ENCODE measurements at regions not wholly inside any gene's neighbourhood (a gene's known extent, or its start where the extent isn't known, plus 50 kb on each side); places are given as distances from the start of the nearest gene placed in this dataset.

DNA sequence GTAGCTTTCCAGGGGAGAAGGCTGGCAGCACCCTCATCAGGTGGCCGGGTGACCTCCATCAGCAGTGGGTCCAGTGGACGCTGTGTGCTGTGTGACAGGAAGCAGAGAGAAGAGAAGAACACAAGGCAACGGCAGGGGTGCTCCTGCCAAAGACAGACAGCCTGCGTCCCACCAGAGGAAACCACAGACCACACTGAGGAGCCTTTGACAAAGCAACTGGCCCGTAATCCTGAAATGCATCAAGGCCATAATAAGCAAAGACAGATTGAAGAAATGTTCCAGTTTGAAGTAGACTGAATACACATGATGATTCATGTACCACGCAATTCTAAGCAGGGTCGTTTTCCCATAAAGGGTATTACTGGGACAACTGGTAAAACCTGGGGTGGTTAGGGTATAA lies 172.4 kb downstream of the FBXO15 start:
- TF ChIP-seq, protein P1, sequence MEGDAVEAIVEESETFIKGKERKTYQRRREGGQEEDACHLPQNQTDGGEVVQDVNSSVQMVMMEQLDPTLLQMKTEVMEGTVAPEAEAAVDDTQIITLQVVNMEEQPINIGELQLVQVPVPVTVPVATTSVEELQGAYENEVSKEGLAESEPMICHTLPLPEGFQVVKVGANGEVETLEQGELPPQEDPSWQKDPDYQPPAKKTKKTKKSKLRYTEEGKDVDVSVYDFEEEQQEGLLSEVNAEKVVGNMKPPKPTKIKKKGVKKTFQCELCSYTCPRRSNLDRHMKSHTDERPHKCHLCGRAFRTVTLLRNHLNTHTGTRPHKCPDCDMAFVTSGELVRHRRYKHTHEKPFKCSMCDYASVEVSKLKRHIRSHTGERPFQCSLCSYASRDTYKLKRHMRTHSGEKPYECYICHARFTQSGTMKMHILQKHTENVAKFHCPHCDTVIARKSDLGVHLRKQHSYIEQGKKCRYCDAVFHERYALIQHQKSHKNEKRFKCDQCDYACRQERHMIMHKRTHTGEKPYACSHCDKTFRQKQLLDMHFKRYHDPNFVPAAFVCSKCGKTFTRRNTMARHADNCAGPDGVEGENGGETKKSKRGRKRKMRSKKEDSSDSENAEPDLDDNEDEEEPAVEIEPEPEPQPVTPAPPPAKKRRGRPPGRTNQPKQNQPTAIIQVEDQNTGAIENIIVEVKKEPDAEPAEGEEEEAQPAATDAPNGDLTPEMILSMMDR (IDR thresholded peaks at IDR 0.05): no peak
- no peak for TF ChIP-seq POLR2A (IDR thresholded peaks at IDR 0.05)
